ENCODE measurements at regions not wholly inside any gene's neighbourhood (a gene's known extent, or its start where the extent isn't known, plus 50 kb on each side); places are given as distances from the start of the nearest gene placed in this dataset.

- Histone ChIP-seq H3K27ac (no peak overlapping the region), H3K27me3 (ENCODE audit: control insufficient read depth, insufficient read depth, low read length) (no peaks in the 10 kb centered on the region), H3K4me1 (no peaks in the 10 kb centered on the region), H3K9me3 (ENCODE audit: control insufficient read depth, low read length) (no peaks in the 10 kb centered on the region), H3K36me3 (ENCODE audit: control insufficient read depth, insufficient read depth, low read length) (no peaks in the 10 kb centered on the region), H3K9ac (no peak overlapping the region), H2AFZ (no peak overlapping the region), H3K4me2 (ENCODE audit: low read length) (no peak overlapping the region), H3K4me3 (ENCODE audit: low read depth, low read length) (no peak overlapping the region), H3K79me2 (no peaks in the 10 kb centered on the region)
- TF ChIP-seq, protein P1, sequence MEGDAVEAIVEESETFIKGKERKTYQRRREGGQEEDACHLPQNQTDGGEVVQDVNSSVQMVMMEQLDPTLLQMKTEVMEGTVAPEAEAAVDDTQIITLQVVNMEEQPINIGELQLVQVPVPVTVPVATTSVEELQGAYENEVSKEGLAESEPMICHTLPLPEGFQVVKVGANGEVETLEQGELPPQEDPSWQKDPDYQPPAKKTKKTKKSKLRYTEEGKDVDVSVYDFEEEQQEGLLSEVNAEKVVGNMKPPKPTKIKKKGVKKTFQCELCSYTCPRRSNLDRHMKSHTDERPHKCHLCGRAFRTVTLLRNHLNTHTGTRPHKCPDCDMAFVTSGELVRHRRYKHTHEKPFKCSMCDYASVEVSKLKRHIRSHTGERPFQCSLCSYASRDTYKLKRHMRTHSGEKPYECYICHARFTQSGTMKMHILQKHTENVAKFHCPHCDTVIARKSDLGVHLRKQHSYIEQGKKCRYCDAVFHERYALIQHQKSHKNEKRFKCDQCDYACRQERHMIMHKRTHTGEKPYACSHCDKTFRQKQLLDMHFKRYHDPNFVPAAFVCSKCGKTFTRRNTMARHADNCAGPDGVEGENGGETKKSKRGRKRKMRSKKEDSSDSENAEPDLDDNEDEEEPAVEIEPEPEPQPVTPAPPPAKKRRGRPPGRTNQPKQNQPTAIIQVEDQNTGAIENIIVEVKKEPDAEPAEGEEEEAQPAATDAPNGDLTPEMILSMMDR (IDR thresholded peaks at IDR 0.05): no peak
Observed at GRCh38 chr11:11750017-11750878, 91.5 kb upstream of the USP47 start.

GRCh38 chr11:11748706-11749365 lies 92.9 kb upstream of the USP47 start:
- Histone ChIP-seq H3K27ac (no peak overlapping the region), H3K79me2 (no peaks in the 10 kb centered on the region), H3K36me3 (ENCODE audit: control insufficient read depth, insufficient read depth, low read length) (no peaks in the 10 kb centered on the region), H3K9me3 (ENCODE audit: control insufficient read depth, low read length) (no peaks in the 10 kb centered on the region), H3K4me2 (ENCODE audit: low read length) (no peak overlapping the region), H3K4me1 (no peaks in the 10 kb centered on the region), H3K27me3 (ENCODE audit: control insufficient read depth, insufficient read depth, low read length) (no peaks in the 10 kb centered on the region), H3K9ac (no peak overlapping the region), H2AFZ (no peak overlapping the region), H3K4me3 (ENCODE audit: low read depth, low read length) (no peak overlapping the region)
- TF ChIP-seq, protein P1 (IDR thresholded peaks at IDR 0.05): no peak

DNA sequence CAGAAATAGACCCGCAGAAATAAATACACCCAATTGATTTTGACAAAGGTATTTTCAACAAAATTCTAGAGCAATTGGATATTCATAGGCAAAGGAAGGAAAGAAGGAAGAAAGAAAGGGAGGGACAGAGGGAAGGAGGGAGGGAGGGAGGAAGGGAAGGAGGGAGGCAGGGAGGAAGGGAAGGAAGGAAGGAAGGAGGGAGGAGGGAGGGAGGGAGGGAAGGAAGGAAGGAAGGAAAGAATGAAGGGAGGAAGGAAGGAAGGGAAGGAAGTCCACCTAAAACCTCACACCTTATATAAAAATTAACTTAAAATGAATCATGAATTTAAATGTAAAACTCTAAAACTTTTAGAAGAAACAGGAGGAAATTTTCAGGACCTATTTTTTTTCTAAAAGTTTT lies 94.2 kb upstream of the USP47 start:
- Histone ChIP-seq H3K79me2 (no peaks in the 10 kb centered on the region), H3K36me3 (ENCODE audit: control insufficient read depth, insufficient read depth, low read length) (no peaks in the 10 kb centered on the region), H3K27ac (no peak overlapping the region), H3K4me2 (ENCODE audit: low read length) (no peak overlapping the region), H2AFZ (no peak overlapping the region), H3K9me3 (ENCODE audit: control insufficient read depth, low read length) (no peaks in the 10 kb centered on the region), H3K9ac (no peak overlapping the region), H3K4me3 (ENCODE audit: low read depth, low read length) (no peak overlapping the region), H3K4me1 (no peaks in the 10 kb centered on the region), H3K27me3 (ENCODE audit: control insufficient read depth, insufficient read depth, low read length) (no peaks in the 10 kb centered on the region)
- TF ChIP-seq, protein P1 (IDR thresholded peaks at IDR 0.05): no peak

GRCh38 chr11:11746449-11746848 lies 95.3 kb upstream of the USP47 start:
- H3K79me2 ChIP-seq: no peaks in the 10 kb centered on the region
- H3K27ac ChIP-seq: no peak overlapping the region
- no peaks in the 10 kb centered on the region for H3K27me3 ChIP-seq (ENCODE audit: control insufficient read depth, insufficient read depth, low read length)
- H3K4me2 ChIP-seq (ENCODE audit: low read length): no peak overlapping the region
- no peak overlapping the region for H3K4me3 ChIP-seq (ENCODE audit: low read depth, low read length)
- H3K4me1 ChIP-seq: no peaks in the 10 kb centered on the region
- TF ChIP-seq, protein P1 (IDR thresholded peaks at IDR 0.05): no peak
- no peak overlapping the region for H3K9ac ChIP-seq
- no peaks in the 10 kb centered on the region for H3K9me3 ChIP-seq (ENCODE audit: control insufficient read depth, low read length)
- no peaks in the 10 kb centered on the region for H3K36me3 ChIP-seq (ENCODE audit: control insufficient read depth, insufficient read depth, low read length)
- no peak overlapping the region for H2AFZ ChIP-seq

Measured in parathyroid adenoma (tissue), 2 donors.